ENCODE measurements at regions not wholly inside any gene's neighbourhood (a gene's known extent, or its start where the extent isn't known, plus 50 kb on each side); places are given as distances from the start of the nearest gene placed in this dataset.
"Not testable (repeated sequence)": the region's sequence is repeated elsewhere in the genome, so short reads cannot be mapped to it uniquely, and the experiment has no call there.

DNA sequence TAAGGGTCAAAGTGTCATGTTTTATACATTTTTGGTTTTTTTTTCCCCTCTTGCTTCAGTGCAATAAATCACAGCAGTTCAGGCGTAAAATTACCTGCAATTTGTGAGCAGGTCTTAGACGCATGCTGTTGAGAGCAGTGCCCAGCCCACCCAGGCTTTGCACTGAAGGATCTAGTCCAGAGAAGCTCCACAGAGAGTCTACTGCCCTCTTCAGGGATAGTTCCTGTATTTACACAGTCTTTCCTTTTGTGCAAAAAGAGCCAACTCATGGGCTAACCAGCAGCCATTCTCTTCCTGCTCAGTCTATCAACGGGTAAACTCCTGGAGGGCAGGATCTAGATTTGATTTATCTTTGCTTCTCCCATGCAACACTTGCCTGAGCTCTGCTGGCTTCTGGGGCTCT, 82.2 kb upstream of the NAMPT start:
- intact Hi-C loops (cut with DNase I), result no loop called here
- WGBS, 2 donors, result 54 to 55% methylated on average over 3 of the region's 3 CpGs
- TF ChIP-seq EP300 (IDR thresholded peaks at IDR 0.05) (no peak), POLR2A (IDR thresholded peaks at IDR 0.05) (no peak), POLR2AphosphoS5 (IDR thresholded peaks at IDR 0.05) (no peak)
- TF ChIP-seq, protein P1, sequence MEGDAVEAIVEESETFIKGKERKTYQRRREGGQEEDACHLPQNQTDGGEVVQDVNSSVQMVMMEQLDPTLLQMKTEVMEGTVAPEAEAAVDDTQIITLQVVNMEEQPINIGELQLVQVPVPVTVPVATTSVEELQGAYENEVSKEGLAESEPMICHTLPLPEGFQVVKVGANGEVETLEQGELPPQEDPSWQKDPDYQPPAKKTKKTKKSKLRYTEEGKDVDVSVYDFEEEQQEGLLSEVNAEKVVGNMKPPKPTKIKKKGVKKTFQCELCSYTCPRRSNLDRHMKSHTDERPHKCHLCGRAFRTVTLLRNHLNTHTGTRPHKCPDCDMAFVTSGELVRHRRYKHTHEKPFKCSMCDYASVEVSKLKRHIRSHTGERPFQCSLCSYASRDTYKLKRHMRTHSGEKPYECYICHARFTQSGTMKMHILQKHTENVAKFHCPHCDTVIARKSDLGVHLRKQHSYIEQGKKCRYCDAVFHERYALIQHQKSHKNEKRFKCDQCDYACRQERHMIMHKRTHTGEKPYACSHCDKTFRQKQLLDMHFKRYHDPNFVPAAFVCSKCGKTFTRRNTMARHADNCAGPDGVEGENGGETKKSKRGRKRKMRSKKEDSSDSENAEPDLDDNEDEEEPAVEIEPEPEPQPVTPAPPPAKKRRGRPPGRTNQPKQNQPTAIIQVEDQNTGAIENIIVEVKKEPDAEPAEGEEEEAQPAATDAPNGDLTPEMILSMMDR (IDR thresholded peaks at IDR 0.05), result no peak

DNA sequence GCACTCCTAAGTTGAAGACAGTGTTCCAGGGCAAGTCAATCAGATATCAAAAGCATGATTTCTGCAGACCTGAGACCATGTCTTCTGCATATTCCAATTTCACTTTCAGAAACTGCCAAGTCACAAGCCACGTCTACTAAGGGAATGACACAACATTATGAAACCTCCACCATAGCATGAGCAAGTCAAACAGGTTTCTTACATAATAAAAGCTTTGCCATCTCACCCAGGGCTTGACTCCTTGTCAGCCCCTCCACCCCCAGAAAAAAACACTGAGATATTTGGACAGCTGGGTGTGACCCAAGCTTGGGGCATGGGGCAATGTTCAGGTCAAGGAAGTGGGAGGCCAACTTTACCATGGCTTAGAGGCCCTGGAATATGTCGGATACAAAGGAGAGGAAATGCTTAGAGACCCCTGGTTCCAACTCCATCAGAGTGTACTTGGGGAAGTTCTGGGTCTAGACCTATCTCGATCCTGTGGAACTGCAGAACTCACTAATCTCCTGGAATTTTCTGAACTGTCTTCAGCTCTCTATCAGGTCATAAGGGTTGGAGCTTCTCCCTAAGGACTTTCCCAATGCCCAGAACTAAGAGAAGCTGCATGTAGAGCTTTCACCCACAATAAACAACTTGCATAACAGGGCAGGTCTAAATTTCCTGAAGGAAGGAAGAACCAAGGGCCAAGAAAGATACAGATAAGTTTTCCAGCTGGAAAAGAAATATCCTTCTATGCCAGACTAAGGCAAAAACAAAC, 80.6 kb upstream of the NAMPT start:
- DNase-seq, result no peak
- H3K27ac ChIP-seq, result no peak overlapping the region
- intact Hi-C loops (cut with DNase I), result no loop called here

More for the DNA sequence above, 82.2 kb upstream of the NAMPT start:
- H3K27ac ChIP-seq, result no peak overlapping the region
- no peak overlapping the region for H3K4me3 ChIP-seq
- H3K9me3 ChIP-seq, result no peaks in the 10 kb centered on the region
- no peaks in the 10 kb centered on the region for H3K27me3 ChIP-seq
- H3K36me3 ChIP-seq, result no peaks in the 10 kb centered on the region
- no peak for DNase-seq
- no peaks in the 10 kb centered on the region for H3K4me1 ChIP-seq

DNA sequence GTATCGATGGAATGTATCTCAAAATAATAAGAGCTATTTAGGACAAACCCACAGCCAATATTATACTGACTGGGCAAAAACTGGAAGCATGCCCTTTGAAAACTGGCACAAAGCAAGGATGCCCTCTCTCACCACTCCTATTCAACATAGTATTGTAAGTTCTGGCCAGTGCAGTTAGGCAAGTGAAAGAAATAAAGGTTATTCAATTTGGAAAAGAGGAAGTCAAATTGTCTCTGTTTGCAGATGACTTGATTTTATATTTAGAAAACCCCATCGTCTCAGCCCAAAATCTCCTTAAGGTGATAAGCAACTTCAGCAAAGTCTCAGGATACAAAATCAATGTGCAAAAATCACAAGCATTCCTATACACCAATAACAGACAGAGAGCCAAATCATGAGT, 77.7 kb upstream of the NAMPT start:
- WGBS, 2 donors, result 72 to 88% methylated on average over 2 of the region's 2 CpGs

More for the DNA sequence above, 80.6 kb upstream of the NAMPT start:
- TF ChIP-seq POLR2A (IDR thresholded peaks at IDR 0.05) (no peak), POLR2AphosphoS5 (IDR thresholded peaks at IDR 0.05) (no peak), EP300 (IDR thresholded peaks at IDR 0.05) (no peak)
- TF ChIP-seq, protein P1 (IDR thresholded peaks at IDR 0.05), result no peak
- Histone ChIP-seq H3K27me3 (no peaks in the 10 kb centered on the region), H3K9me3 (no peaks in the 10 kb centered on the region), H3K4me1 (no peaks in the 10 kb centered on the region), H3K4me3 (no peak overlapping the region), H3K36me3 (no peaks in the 10 kb centered on the region)
- 44 to 64% methylated on average over 3 of the region's 3 CpGs for WGBS, 2 donors

DNA sequence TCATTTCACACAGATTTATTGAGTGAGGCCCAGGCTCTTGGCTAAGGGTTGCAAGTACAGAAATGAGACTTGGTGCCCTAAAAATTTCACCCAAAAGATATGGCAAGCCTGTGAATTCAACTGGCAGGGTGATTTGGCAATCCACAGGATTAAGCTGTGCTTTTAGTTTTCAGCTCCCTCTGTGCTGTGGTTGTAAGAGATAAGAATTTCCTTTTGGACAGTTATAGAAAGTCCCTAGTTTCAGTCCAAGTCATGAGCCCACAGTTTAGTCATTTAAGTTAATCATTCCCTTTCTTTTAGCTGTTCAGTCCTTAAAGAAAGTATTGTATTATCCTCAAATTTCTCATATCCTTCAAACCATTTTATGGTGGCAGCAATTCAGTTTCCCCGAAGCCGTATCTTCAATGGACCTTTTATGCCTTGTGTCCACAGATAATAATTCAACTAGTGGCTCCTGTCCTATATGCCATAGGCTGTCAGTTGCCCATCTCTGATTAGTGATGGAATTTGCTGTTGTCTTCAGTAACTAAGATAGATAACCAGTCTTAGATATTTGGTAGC, 73.4 kb upstream of the NAMPT start:
- Histone ChIP-seq H3K27me3 (no peaks in the 10 kb centered on the region), H3K36me3 (no peaks in the 10 kb centered on the region), H3K9me3 (no peaks in the 10 kb centered on the region), H3K4me1 (no peaks in the 10 kb centered on the region), H3K4me3 (no peak overlapping the region), H3K27ac (no peak overlapping the region)
- intact Hi-C loops (cut with DNase I), result no loop called here
- no peak for TF ChIP-seq EP300 (IDR thresholded peaks at IDR 0.05)
- TF ChIP-seq POLR2A (IDR thresholded peaks at IDR 0.05), result no peak
- TF ChIP-seq, protein P1 (IDR thresholded peaks at IDR 0.05), result no peak
- TF ChIP-seq POLR2AphosphoS5 (IDR thresholded peaks at IDR 0.05), result no peak
- no peak for DNase-seq
- WGBS, 2 donors, result 16 to 63% methylated on average over 2 of the region's 2 CpGs

More for the DNA sequence above, 77.7 kb upstream of the NAMPT start:
- H3K9me3 ChIP-seq; DNase-seq; H3K4me3 ChIP-seq; intact Hi-C loops (cut with DNase I); H3K36me3 ChIP-seq; H3K27ac ChIP-seq; H3K4me1 ChIP-seq; H3K27me3 ChIP-seq: not testable (repeated sequence)

DNA sequence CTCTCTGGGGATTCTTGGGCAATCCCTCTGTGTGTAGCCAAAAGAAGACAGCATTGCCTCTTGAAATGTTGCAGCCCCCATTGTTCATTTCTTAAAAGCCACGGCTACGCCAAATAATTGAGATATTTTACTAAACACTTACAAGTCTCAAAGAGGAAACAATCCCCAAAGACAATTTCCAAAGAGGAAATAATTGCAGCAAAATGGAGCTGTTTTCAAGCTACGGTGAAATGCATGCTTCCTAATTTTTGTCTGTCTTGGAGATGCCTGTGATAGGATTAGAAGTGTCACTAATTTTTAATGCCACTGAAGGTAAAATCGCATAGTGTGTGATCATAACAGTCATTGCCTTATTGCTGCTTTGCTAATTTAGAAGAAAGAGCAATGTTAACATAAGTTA, 72.9 kb upstream of the NAMPT start:
- no peaks in the 10 kb centered on the region for H3K9me3 ChIP-seq
- TF ChIP-seq, protein P1 (IDR thresholded peaks at IDR 0.05), result no peak
- intact Hi-C loops (cut with DNase I), result no loop called here
- no peaks in the 10 kb centered on the region for H3K4me1 ChIP-seq
- no peak overlapping the region for H3K4me3 ChIP-seq
- H3K27me3 ChIP-seq, result no peaks in the 10 kb centered on the region
- DNase-seq, result no peak
- H3K27ac ChIP-seq, result no peak overlapping the region
- H3K36me3 ChIP-seq, result no peaks in the 10 kb centered on the region
- 36 to 62% methylated on average over 4 of the region's 4 CpGs for WGBS, 2 donors

Measured in sigmoid colon (tissue), 6 donors.